ENCODE measurements at regions not wholly inside any gene's neighbourhood (a gene's known extent, or its start where the extent isn't known, plus 50 kb on each side); places are given as distances from the start of the nearest gene placed in this dataset.

- DNase-seq (ENCODE audit: low read depth in 2 of 2), result no peak
These were observed 230.5 kb downstream of the IDS start for GRCh38 chrX:149274516-149275105.

- no peak for DNase-seq (ENCODE audit: low read depth in 2 of 2)
These were observed 232.2 kb downstream of the IDS start for GRCh38 chrX:149272690-149273463.

DNA sequence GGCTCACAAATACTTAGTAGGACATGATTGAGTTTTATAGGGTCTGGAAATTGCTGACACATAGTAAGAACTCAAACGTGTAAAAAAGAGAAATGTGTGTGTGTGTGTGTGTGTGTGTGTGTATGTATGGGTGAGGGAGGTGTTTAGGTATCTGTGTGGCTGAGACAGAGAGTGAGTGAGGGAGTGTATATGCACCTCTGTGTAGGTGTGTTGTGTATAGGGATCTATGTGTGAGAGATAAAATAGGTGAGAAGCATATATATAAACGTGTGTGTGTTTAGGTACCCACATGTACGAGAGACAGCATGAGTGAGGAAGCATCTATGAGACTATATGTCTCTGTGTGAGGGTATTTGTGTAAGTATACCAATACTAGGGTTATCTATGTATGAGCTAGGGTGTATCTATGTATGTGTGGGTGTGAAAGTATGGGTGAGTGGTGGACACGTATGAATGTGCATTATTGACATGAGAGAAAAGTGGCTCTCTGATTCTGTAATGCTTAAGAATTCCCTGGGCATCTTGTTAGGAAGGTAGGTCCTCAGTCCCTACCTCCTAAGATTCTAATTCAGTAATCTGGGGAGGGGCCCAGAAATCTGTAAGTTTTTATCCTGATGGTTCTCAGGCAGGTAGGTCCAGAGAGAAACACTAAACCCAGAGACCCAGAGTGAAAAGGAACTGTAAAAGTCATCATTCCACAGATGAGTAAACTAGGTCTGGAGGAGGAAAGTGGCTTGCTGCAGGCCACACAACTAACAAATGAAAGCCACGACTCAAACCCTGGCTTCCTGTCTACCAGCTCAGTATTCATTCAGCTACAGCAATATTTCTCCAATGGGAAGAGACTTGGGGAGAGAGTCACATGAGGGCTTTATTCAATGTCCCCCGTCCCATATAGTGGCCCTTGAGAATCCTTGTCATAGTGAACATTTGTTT, 237.0 kb downstream of the IDS start:
- no peak for DNase-seq (ENCODE audit: low read depth in 2 of 2)

- no peak for DNase-seq (ENCODE audit: low read depth in 2 of 2)
These were observed 243.0 kb downstream of the IDS start for GRCh38 chrX:149262086-149262485.

- no peak for DNase-seq (ENCODE audit: low read depth in 2 of 2)
These were observed 245.9 kb downstream of the IDS start for GRCh38 chrX:149259241-149259640.

DNA sequence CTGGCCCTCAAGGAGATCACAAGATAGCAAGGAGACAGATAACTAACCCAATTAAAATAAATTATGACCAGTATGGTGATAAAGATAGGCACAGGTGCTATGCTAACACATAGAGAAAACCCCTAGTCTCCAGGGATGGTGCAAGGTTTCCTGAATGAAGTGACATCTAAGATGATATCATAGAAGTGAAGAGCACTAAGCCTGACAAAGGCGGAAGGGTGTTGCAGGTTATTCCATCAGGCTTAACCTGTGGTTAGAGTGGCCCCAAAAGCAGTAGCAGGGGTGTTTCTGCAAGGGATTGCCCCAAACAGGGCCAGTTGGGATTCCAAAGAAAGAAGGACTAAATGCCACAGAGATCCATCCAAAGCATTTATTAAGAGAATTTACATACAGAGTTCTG, 249.2 kb downstream of the IDS start:
- DNase-seq (ENCODE audit: low read depth in 2 of 2), result no peak

GRCh38 chrX:149248073-149248625, 257.0 kb downstream of the IDS start:
- no peak for DNase-seq (ENCODE audit: low read depth in 2 of 2)

DNA sequence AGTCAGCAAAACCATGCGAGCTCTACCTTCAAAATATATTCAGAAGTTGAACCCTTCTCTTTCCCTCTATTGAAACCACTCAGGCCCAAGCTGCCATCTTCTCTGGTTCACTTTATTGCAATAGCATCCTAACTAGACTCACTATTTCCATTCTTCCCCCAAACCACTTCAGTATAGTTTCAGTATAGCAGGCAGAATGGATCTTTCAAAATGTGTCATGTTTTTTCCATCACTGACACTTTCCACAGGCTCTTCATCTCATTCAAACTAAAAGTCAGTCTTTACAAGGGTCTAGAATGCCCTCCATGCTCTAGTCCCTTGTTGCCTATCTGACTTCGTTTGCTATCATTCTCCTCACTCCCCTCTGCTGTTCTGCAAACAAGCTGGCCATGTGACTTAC, 274.4 kb downstream of the IDS start:
- DNase-seq (ENCODE audit: low read depth in 2 of 2), result no peak

GRCh38 chrX:149223854-149224253, 281.3 kb downstream of the IDS start:
- no peak for DNase-seq (ENCODE audit: low read depth in 2 of 2)

GRCh38 chrX:149222040-149222439, 283.1 kb downstream of the IDS start:
- no peak for DNase-seq (ENCODE audit: low read depth in 2 of 2)

- no peak for DNase-seq (ENCODE audit: low read depth in 2 of 2)
These were observed 283.9 kb downstream of the IDS start for GRCh38 chrX:149221230-149221629.

- DNase-seq (ENCODE audit: low read depth in 2 of 2), result no peak
These were observed 291.8 kb downstream of the IDS start for GRCh38 chrX:149213264-149213663.

DNA sequence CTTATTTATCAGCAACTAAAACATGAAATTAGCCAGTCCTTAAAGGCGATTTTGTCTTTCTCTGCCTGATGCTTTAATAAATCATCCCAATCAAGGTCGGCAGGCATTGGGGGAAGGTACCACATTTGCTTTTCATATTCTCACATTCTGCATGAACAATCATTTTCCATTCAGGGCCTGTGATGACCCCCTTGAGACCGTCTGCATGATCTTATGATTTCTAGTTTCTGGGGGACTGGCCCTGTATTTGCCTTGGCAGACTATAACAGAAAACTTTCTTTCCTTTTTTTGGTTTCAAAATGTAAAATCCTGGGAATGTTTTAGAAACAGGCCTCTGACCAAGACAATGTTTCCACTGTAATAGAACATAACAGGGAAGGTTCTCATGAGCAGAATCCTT, 296.8 kb downstream of the IDS start:
- no peak for DNase-seq (ENCODE audit: low read depth in 2 of 2)

GRCh38 chrX:149207518-149207917, 297.6 kb downstream of the IDS start:
- no peak for DNase-seq (ENCODE audit: low read depth in 2 of 2)

DNA sequence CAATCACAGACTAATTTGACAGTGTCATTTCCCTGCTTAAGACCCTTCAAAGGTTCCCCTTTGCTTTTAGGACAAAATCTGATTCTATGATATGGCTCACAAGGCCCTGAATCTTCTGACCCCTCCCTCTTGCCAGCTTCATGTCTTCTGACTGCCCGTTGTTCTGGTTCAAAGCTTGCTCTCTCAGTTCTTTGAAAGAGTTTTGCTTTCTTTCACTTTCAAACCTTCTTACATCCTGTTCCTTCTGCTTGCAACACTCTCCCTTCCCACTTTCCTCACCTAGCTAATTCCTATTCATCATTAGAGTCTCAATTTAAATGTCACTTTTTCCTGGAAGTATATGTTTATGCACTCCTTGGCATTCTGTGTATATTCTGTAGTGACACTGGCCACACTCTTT, 299.2 kb downstream of the IDS start:
- DNase-seq (ENCODE audit: low read depth in 2 of 2), result no peak

DNA sequence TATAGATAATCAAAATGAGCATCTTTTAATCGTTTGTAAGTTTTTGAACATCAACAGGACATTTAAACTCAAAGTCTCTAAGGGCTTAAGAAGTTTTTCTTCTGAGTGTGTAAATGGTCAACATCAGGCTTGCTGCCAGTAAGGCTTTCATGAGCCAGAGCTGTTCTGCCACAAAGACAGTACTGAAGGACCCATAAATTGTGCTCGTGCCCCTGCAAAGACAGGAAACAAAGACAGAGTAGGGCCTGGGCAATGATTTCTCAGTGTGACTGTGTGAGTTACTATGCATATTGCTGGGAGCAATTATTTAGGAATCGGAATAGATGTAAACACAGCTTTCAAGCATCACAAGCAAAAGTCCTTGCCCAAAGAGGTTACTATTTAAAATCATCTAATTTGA, 300.0 kb downstream of the IDS start:
- DNase-seq (ENCODE audit: low read depth in 2 of 2), result no peak

DNA sequence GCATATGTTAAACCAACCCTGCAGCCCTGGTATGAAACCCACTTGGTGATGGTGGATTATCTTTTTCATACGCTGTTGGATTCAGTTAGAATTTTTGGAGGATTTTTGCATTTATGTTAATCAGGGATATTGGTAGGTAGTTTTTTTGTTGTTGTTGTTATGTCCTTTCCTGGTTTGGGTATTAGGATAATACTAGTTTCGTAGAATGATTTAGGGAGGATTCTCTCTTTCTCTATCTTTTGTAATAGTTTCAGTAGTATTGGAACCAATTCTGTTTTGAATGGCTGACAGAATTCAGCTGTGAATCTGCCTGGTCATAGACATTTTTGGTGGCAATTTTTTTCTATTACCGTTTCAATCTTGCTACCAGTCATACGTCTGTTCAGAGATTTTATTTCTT, 305.4 kb downstream of the IDS start:
- no peak for DNase-seq (ENCODE audit: low read depth in 2 of 2)

DNA sequence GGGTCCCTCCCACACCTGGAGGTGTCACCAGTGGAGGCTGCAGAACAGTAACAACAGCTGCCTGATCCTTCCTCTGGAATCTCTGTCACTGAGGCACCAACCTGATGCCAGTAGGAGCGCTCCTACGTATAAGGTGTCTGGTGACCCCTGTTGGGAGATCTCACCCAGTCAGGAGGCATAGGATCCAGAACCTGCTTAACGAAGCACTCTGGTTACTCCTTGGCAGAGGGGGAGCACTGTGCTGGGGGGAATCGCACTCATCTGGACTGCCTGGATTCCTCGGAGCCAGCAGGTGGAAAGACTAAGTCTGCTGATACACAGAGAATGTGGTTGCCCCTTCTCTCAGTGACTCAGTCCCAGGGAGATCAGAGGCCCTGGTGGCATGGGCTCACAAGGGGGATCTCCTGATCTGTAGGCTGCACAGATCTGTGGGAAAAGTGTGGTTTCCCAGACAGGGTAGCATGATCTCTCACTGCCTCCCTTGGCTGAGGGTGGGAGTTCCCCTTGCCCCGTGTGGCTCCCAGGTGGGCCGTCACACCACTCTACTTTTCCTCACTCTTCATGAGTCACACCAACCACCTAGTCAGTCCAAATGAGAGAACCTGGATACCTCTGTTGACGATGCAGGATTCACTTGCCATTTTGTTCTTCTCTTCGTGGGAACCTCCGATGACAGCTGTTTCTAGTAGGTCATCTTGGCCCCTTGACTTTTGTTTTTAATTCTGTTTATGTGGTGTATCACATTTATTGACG, 305.9 kb downstream of the IDS start:
- peak in 1 of 2 donors; percentile 0 for DNase-seq (ENCODE audit: low read depth in 2 of 2)

- no peak for DNase-seq (ENCODE audit: low read depth in 2 of 2)
These were observed 320.0 kb downstream of the IDS start for GRCh38 chrX:149185087-149185486.

GRCh38 chrX:149161435-149162088, 343.5 kb downstream of the IDS start:
- DNase-seq (ENCODE audit: low read depth in 2 of 2), result no peak

GRCh38 chrX:149157976-149158375, 347.1 kb downstream of the IDS start:
- DNase-seq (ENCODE audit: low read depth in 2 of 2), result no peak

Measured in stimulated activated CD4-positive, alpha-beta T cell treated with anti-CD3 and anti-CD28 coated beads, Interleukin-1b, Interleukin-23, amount 100 ng/mL, for 4 hours (primary cell).